ENCODE measurements at regions not wholly inside any gene's neighbourhood (a gene's known extent, or its start where the extent isn't known, plus 50 kb on each side); places are given as distances from the start of the nearest gene placed in this dataset.

- FAIRE-seq (no peak), DNase-seq (ENCODE audit: low read depth) (peak; percentile 51)
- no peak for TF ChIP-seq CTCF (IDR thresholded peaks at IDR 0.05; ENCODE audit: insufficient read depth, low read length, severe bottlenecking)
Observed at GRCh38 chr9:103913899-103914298, 180.2 kb upstream of the SMC2 start.

GRCh38 chr9:103919605-103920209 lies 174.4 kb upstream of the SMC2 start:
- H3K36me3 ChIP-seq (ENCODE audit: control insufficient read depth, insufficient read depth, low read length), result no peaks in the 10 kb centered on the region
- H3K27me3 ChIP-seq (ENCODE audit: control insufficient read depth, insufficient read depth, low read length), result no peaks in the 10 kb centered on the region
- no peak overlapping the region for H3K4me3 ChIP-seq (ENCODE audit: low read depth, low read length)
- TF ChIP-seq CTCF (IDR thresholded peaks at IDR 0.05; ENCODE audit: insufficient read depth, low read length, severe bottlenecking), result no peak
- DNase-seq (ENCODE audit: low read depth) (no peak), FAIRE-seq (no peak)

More at GRCh38 chr9:103913899-103914298, 180.2 kb upstream of the SMC2 start:
- Histone ChIP-seq H3K27me3 (ENCODE audit: control insufficient read depth, insufficient read depth, low read length) (no peaks in the 10 kb centered on the region), H3K4me3 (ENCODE audit: low read depth, low read length) (no peak overlapping the region), H3K36me3 (ENCODE audit: control insufficient read depth, insufficient read depth, low read length) (no peaks in the 10 kb centered on the region)

GRCh38 chr9:103928442-103928841 lies 165.7 kb upstream of the SMC2 start:
- Histone ChIP-seq H3K27me3 (ENCODE audit: control insufficient read depth, insufficient read depth, low read length) (no peaks in the 10 kb centered on the region), H3K36me3 (ENCODE audit: control insufficient read depth, insufficient read depth, low read length) (no peaks in the 10 kb centered on the region), H3K4me3 (ENCODE audit: low read depth, low read length) (no peak overlapping the region)
- FAIRE-seq (no peak), DNase-seq (ENCODE audit: low read depth) (no peak)
- no peak for TF ChIP-seq CTCF (IDR thresholded peaks at IDR 0.05; ENCODE audit: insufficient read depth, low read length, severe bottlenecking)

- FAIRE-seq, result no peak
- TF ChIP-seq CTCF (IDR thresholded peaks at IDR 0.05; ENCODE audit: insufficient read depth, low read length, severe bottlenecking), result no peak
- H3K4me3 ChIP-seq (ENCODE audit: low read depth, low read length), result no peak overlapping the region
- DNase-seq (ENCODE audit: low read depth), result no peak
- H3K27me3 ChIP-seq (ENCODE audit: control insufficient read depth, insufficient read depth, low read length), result no peaks in the 10 kb centered on the region
- no peaks in the 10 kb centered on the region for H3K36me3 ChIP-seq (ENCODE audit: control insufficient read depth, insufficient read depth, low read length)
Observed at GRCh38 chr9:103941104-103941503, 153.0 kb upstream of the SMC2 start.

- no peak for TF ChIP-seq CTCF (IDR thresholded peaks at IDR 0.05; ENCODE audit: insufficient read depth, low read length, severe bottlenecking)
- Histone ChIP-seq H3K36me3 (ENCODE audit: control insufficient read depth, insufficient read depth, low read length) (no peaks in the 10 kb centered on the region), H3K4me3 (ENCODE audit: low read depth, low read length) (no peak overlapping the region), H3K27me3 (ENCODE audit: control insufficient read depth, insufficient read depth, low read length) (no peaks in the 10 kb centered on the region)
- FAIRE-seq, result no peak
- DNase-seq (ENCODE audit: low read depth), result no peak
Observed at GRCh38 chr9:103942200-103942599, 151.9 kb upstream of the SMC2 start.

- DNase-seq (ENCODE audit: low read depth), result no peak
- Histone ChIP-seq H3K36me3 (ENCODE audit: control insufficient read depth, insufficient read depth, low read length) (no peaks in the 10 kb centered on the region), H3K4me3 (ENCODE audit: low read depth, low read length) (no peak overlapping the region), H3K27me3 (ENCODE audit: control insufficient read depth, insufficient read depth, low read length) (no peaks in the 10 kb centered on the region)
- no peak for TF ChIP-seq CTCF (IDR thresholded peaks at IDR 0.05; ENCODE audit: insufficient read depth, low read length, severe bottlenecking)
- FAIRE-seq, result no peak
Observed at GRCh38 chr9:103942651-103943050, 151.5 kb upstream of the SMC2 start.

Data from bronchial epithelial cell (primary cell).